GM12878 (cell line): ENCODE measurements at regions not wholly inside any gene's neighbourhood (a gene's known extent, or its start where the extent isn't known, plus 50 kb on each side); places are given as distances from the start of the nearest gene placed in this dataset.
A peak's percentile ranks its signal among the peaks of the same experiment; 100 is the strongest.

Source experiments
- ATAC-seq: fragments of 200-7000 bp; cut with Tn5 transposase; 3 replicates; pipeline ENCODE4 v1.9.1; 2020; ENCODE audit warnings: mild to moderate bottlenecking, moderate library complexity
- BruUV-seq: library from RNA; stranded (reverse); fragments of 400-500 nt; replicated peaks from 2 replicates; lab custom pipeline; 2021; lab: Mats Ljungman, UMichigan
- CTCF ChIA-PET: fragments of 300-600 bp; sonication (Branson Sonifier 250); formaldehyde crosslinking; extraction: SDS; loops from one replicate; lab custom pipeline; 2021; ENCODE audit warnings: inconsistent platforms; lab: Yijun Ruan, JAX
- POLR2A ChIA-PET: fragments of 350-600 bp; formaldehyde crosslinking; extraction: SDS; loops from one replicate; lab custom pipeline; 2021; ENCODE audit warnings: inconsistent platforms; lab: Charles Lee
- RAD21 ChIA-PET: fragments of 300-600 bp; sonication (Branson Sonifier 250); formaldehyde crosslinking; loops from one replicate; lab custom pipeline; 2023; ENCODE audit warnings: antibody characterized with exemption; ENCODE audit not compliant: unreplicated experiment; lab: Charles Lee
- SMC1A ChIA-PET: fragments of 300-600 bp; sonication (Branson Sonifier 250); formaldehyde crosslinking; loops from one replicate; lab custom pipeline; 2023; ENCODE audit not compliant: unreplicated experiment, uncharacterized antibody; lab: Charles Lee
- DNase-seq: peaks from one replicate; pipeline ENCODE4 v3.0.0-alpha.2; 2011; ENCODE audit warnings: low read depth, low spot score
- FAIRE-seq: peaks from 3 replicates; lab custom pipeline; 2011; peaks lifted over from hg19 to GRCh38; lab: Jason Lieb, UNC
- H2AFZ ChIP-seq: 2 replicates; pipeline ENCODE4 v1.6.0; 2011; ENCODE audit warnings: low read depth, low read length, control low read depth; ENCODE audit not compliant: control insufficient read depth
- H3K27ac ChIP-seq: 2 replicates; pipeline ENCODE4 v1.5.1; 2011; ENCODE audit warnings: control low read depth; ENCODE audit not compliant: control insufficient read depth, insufficient read depth
- H3K27me3 ChIP-seq, 2 experiments: replicated peaks in 1 of 2; 2 replicates each; pipeline versions ENCODE4 v1.6.0 to v1.6.1; 2011; ENCODE audit warnings: low read length in 1 of 2; ENCODE audit not compliant: control insufficient read depth in 2 of 2, insufficient read depth in 2 of 2
- H3K36me3 ChIP-seq, 2 experiments: 2 replicates each; pipeline ENCODE4 v1.5.1; 2011; ENCODE audit warnings: low read length in 1 of 2; ENCODE audit not compliant: control insufficient read depth in 2 of 2, insufficient read depth in 2 of 2
- H3K4me1 ChIP-seq: 2 replicates; pipeline ENCODE4 v1.6.1; 2011; ENCODE audit warnings: mild to moderate bottlenecking, low read length, moderate library complexity, mixed read lengths; ENCODE audit not compliant: control insufficient read depth, insufficient read depth
- H3K4me2 ChIP-seq: 2 replicates; pipeline ENCODE4 v1.6.0; 2011; ENCODE audit warnings: control low read depth; ENCODE audit not compliant: control insufficient read depth, insufficient read depth
- H3K4me3 ChIP-seq: fragments of 200-600 bp; sonication (generic); 2 replicates; pipeline ENCODE4 v1.5.1; 2016
- H3K79me2 ChIP-seq: 2 replicates; pipeline ENCODE4 v1.6.0; 2011; ENCODE audit warnings: low read length; ENCODE audit not compliant: control insufficient read depth, insufficient read depth
- H3K9ac ChIP-seq: 2 replicates; pipeline ENCODE4 v1.8.0; 2011; ENCODE audit warnings: low read length, control low read depth, mixed read lengths; ENCODE audit not compliant: control insufficient read depth, insufficient read depth
- H3K9me3 ChIP-seq: replicated peaks from 3 replicates; pipeline ENCODE4 v1.5.1; 2011; ENCODE audit warnings: mild to moderate bottlenecking, low read length; ENCODE audit not compliant: control insufficient read depth, insufficient read depth
- H4K20me1 ChIP-seq: 2 replicates; pipeline ENCODE4 v1.6.0; 2011; ENCODE audit not compliant: control insufficient read depth, insufficient read depth
- IRF4 ChIP-seq: IDR thresholded peaks from 2 replicates; pipeline ENCODE4 v1.6.1; 2011; ENCODE audit warnings: low read depth, low read length
- MLLT1 ChIP-seq: fragments of 450-650 bp; IDR thresholded peaks from 2 replicates; pipeline ENCODE4 v1.6.1; 2016; ENCODE audit warnings: mild to moderate bottlenecking
- NFXL1 ChIP-seq: fragments of 450-650 bp; IDR thresholded peaks from 2 replicates; pipeline ENCODE4 v1.6.1; 2017; ENCODE audit warnings: antibody characterized with exemption, mild to moderate bottlenecking, borderline replicate concordance
- PML ChIP-seq: IDR thresholded peaks from 2 replicates; pipeline ENCODE4 v1.6.1; 2012; ENCODE audit warnings: low read length, inconsistent platforms
- RAD21 ChIP-seq: IDR thresholded peaks from 2 replicates; pipeline ENCODE4 v1.6.1; 2011; ENCODE audit warnings: mild to moderate bottlenecking, low read depth, low read length, moderate library complexity; ENCODE audit not compliant: insufficient read depth
- RAD51 ChIP-seq: fragments of 450-650 bp; IDR thresholded peaks from 2 replicates; pipeline ENCODE4 v1.6.1; 2016; ENCODE audit warnings: moderate library complexity, mild to moderate bottlenecking, inconsistent platforms
- RELA ChIP-seq: fragments of 450-650 bp; IDR thresholded peaks from 2 replicates; pipeline ENCODE4 v1.8.0; 2014; ENCODE audit warnings: borderline replicate concordance; ENCODE audit not compliant: partially characterized antibody
- ZBED1 ChIP-seq: IDR thresholded peaks from 2 replicates; pipeline ENCODE4 v1.6.1; 2016; ENCODE audit warnings: borderline replicate concordance
- ZNF274 ChIP-seq: IDR thresholded peaks from one replicate; pipeline ENCODE4 v1.8.0; 2011; ENCODE audit not compliant: insufficient read length, insufficient read depth
- ZNF622 ChIP-seq: fragments of 450-650 bp; IDR thresholded peaks from 2 replicates; pipeline ENCODE4 v1.6.1; 2017; ENCODE audit warnings: mild to moderate bottlenecking, inconsistent platforms
- WGBS: methylation state at CpG from one replicate; pipeline ENCODE4 v1.1.6; 2016; ENCODE audit warnings: low lambda C conversion rate; ENCODE audit not compliant: insufficient replicate concordance, insufficient coverage; ENCODE audit errors: missing lambda C conversion rate; 5-methylcytosine and 5-hydroxymethylcytosine counted together
- in situ Hi-C: fragments of 300-500 bp; cut with MboI; formaldehyde crosslinking; loops from 9 replicates; pipeline ENCODE4 v1.14.3; 2018; ENCODE audit warnings: mixed read lengths
- intact Hi-C: fragments of 100-400 bp; cut with micrococcal nuclease; formaldehyde crosslinking; loops from one replicate; pipeline ENCODE4 v1.14.2; 2022; ENCODE audit not compliant: unreplicated experiment
- TF ChIP-seq, protein P1 (sequence below), 3 experiments: IDR thresholded peaks in 2 of 3; conservative IDR thresholded peaks in 1 of 3; 2 replicates each; pipeline ENCODE4 v1.5.1; 2011; ENCODE audit warnings: low read depth in 3 of 3, low read length in 3 of 3, mild to moderate bottlenecking in 3 of 3, control low read depth in 2 of 3, moderate library complexity in 2 of 3, inconsistent platforms in 1 of 3, mixed read lengths in 1 of 3; ENCODE audit not compliant: control insufficient read depth in 2 of 3, insufficient read depth in 1 of 3; ENCODE audit errors: extremely low read depth in 1 of 3
- TF ChIP-seq, protein P2 (sequence below): fragments of 450-650 bp; IDR thresholded peaks from 2 replicates; pipeline ENCODE4 v1.6.1; 2017; ENCODE audit warnings: mild to moderate bottlenecking, low read depth, inconsistent platforms; ENCODE audit not compliant: poor library complexity, severe bottlenecking
- TF ChIP-seq, protein P3 (sequence below): fragments of 450-650 bp; IDR thresholded peaks from 2 replicates; pipeline ENCODE4 v1.6.1; 2017; ENCODE audit warnings: mild to moderate bottlenecking, moderate library complexity

GRCh38 chr10:128324058-128324827 is 198.0 kb upstream of the MKI67 start:
- 41% methylated on average over 14 of the region's 14 CpGs for WGBS
- H3K4me1 ChIP-seq = no peaks in the 10 kb centered on the region
- H3K36me3 ChIP-seq = no peaks in the 10 kb centered on the region
- FAIRE-seq (no peak), DNase-seq (no peak), ATAC-seq (peak; percentile 55; the same call in 2 of the 3 replicates)
- no peaks in the 10 kb centered on the region for H3K79me2 ChIP-seq
- H3K4me2 ChIP-seq = no peak overlapping the region
- no peaks in the 10 kb centered on the region for H3K9me3 ChIP-seq
- H3K4me3 ChIP-seq = no peak overlapping the region
- H4K20me1 ChIP-seq = no peaks in the 10 kb centered on the region
- BruUV-seq = no TSS peak
- ChIA-PET POLR2A (no interaction called here), CTCF (interaction anchor here (1.1 to 1.2 kb wide), 2 partner anchors 10 to 205 kb away, joined by 3 read pairs; no protein-coding TSS in a partner anchor), SMC1A (no interaction called here), RAD21 (no interaction called here)
- H3K27ac ChIP-seq = no peak overlapping the region
- no peaks in the 10 kb centered on the region for H3K27me3 ChIP-seq
- no peak overlapping the region for H3K9ac ChIP-seq
- intact Hi-C loops = no loop called here
- in situ Hi-C loops = no loop called here
- H2AFZ ChIP-seq = no peak overlapping the region
- TF ChIP-seq RELA (no peak), MLLT1 (no peak), RAD51 (no peak), PML (no peak), ZBED1 (no peak), ZNF622 (no peak), IRF4 (no peak), ZNF274 (no peak), RAD21 (peak; percentile 25; the same call in 1 of the 2 replicates), NFXL1 (no peak)
- TF ChIP-seq, protein P1, sequence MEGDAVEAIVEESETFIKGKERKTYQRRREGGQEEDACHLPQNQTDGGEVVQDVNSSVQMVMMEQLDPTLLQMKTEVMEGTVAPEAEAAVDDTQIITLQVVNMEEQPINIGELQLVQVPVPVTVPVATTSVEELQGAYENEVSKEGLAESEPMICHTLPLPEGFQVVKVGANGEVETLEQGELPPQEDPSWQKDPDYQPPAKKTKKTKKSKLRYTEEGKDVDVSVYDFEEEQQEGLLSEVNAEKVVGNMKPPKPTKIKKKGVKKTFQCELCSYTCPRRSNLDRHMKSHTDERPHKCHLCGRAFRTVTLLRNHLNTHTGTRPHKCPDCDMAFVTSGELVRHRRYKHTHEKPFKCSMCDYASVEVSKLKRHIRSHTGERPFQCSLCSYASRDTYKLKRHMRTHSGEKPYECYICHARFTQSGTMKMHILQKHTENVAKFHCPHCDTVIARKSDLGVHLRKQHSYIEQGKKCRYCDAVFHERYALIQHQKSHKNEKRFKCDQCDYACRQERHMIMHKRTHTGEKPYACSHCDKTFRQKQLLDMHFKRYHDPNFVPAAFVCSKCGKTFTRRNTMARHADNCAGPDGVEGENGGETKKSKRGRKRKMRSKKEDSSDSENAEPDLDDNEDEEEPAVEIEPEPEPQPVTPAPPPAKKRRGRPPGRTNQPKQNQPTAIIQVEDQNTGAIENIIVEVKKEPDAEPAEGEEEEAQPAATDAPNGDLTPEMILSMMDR (IDR thresholded peaks at IDR 0.05 in 2 of 3, conservative IDR thresholded peaks at IDR 0.05 in 1 of 3; ENCODE audit: control insufficient read depth in 2 of 3, extremely low read depth in 1 of 3, insufficient read depth in 1 of 3, low read depth in 3 of 3, low read length in 3 of 3) = peak in 2 of 3 experiments; percentile 11 to 29; a peak in 1 of 6 replicates
- TF ChIP-seq, protein P2, sequence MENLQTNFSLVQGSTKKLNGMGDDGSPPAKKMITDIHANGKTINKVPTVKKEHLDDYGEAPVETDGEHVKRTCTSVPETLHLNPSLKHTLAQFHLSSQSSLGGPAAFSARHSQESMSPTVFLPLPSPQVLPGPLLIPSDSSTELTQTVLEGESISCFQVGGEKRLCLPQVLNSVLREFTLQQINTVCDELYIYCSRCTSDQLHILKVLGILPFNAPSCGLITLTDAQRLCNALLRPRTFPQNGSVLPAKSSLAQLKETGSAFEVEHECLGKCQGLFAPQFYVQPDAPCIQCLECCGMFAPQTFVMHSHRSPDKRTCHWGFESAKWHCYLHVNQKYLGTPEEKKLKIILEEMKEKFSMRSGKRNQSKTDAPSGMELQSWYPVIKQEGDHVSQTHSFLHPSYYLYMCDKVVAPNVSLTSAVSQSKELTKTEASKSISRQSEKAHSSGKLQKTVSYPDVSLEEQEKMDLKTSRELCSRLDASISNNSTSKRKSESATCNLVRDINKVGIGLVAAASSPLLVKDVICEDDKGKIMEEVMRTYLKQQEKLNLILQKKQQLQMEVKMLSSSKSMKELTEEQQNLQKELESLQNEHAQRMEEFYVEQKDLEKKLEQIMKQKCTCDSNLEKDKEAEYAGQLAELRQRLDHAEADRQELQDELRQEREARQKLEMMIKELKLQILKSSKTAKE = no peak
- TF ChIP-seq, protein P3, sequence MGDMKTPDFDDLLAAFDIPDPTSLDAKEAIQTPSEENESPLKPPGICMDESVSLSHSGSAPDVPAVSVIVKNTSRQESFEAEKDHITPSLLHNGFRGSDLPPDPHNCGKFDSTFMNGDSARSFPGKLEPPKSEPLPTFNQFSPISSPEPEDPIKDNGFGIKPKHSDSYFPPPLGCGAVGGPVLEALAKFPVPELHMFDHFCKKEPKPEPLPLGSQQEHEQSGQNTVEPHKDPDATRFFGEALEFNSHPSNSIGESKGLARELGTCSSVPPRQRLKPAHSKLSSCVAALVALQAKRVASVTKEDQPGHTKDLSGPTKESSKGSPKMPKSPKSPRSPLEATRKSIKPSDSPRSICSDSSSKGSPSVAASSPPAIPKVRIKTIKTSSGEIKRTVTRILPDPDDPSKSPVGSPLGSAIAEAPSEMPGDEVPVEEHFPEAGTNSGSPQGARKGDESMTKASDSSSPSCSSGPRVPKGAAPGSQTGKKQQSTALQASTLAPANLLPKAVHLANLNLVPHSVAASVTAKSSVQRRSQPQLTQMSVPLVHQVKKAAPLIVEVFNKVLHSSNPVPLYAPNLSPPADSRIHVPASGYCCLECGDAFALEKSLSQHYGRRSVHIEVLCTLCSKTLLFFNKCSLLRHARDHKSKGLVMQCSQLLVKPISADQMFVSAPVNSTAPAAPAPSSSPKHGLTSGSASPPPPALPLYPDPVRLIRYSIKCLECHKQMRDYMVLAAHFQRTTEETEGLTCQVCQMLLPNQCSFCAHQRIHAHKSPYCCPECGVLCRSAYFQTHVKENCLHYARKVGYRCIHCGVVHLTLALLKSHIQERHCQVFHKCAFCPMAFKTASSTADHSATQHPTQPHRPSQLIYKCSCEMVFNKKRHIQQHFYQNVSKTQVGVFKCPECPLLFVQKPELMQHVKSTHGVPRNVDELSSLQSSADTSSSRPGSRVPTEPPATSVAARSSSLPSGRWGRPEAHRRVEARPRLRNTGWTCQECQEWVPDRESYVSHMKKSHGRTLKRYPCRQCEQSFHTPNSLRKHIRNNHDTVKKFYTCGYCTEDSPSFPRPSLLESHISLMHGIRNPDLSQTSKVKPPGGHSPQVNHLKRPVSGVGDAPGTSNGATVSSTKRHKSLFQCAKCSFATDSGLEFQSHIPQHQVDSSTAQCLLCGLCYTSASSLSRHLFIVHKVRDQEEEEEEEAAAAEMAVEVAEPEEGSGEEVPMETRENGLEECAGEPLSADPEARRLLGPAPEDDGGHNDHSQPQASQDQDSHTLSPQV = no peak
